ENCODE measurements at regions not wholly inside any gene's neighbourhood (a gene's known extent, or its start where the extent isn't known, plus 50 kb on each side); places are given as distances from the start of the nearest gene placed in this dataset.
"Not testable (repeated sequence)": the region's sequence is repeated elsewhere in the genome, so short reads cannot be mapped to it uniquely, and the experiment has no call there.

DNA sequence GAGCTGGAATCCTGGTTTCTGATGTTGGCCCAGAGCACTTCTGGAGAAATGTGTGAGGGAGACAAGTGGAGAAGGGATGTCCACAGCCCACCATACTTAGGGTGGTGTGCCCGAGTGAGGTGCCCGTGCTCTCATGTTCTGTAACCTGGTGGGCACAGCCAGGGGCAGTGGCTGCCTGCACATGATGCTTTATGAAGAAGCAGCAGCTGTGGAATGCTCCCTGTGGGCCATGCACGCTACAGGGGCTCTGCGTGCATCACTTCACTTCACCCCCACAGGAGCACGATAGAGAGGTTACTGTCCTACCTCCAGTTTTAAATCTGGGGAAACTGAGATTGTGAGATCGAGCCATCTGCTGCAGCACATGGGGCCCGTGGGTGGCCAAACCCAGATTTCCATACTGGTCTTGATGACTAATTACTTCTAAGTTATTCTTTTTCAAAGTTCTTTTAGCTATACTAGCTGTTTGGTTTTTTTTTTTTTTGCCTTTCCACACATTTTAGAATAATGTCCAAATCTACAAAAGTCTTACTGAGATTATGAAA lies 441.6 kb downstream of the GADD45G start:
- no peak for DNase-seq

DNA sequence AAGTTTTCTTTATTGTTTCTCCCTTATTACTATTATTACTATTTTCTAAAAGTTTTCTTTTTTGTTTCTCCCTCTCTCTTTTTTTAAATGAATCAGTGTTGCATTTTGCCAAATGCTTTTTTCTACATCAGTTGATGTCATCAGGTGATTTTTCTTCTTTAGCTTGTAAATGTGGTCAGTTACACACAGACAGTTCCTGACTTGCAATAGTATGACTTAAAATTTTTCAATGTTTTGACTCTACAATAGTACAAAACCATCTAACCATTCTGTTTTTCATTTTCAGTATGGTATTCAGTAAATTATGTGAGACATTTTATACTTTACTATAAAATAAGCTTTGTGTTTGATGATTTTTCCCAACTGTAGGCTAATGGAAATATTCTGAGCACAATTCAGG lies 443.0 kb downstream of the GADD45G start:
- DNase-seq = no peak

- no peak for DNase-seq
Observed at GRCh38 chr9:90052366-90052765, 447.6 kb downstream of the GADD45G start.

- no peak for DNase-seq
Observed at GRCh38 chr9:90053027-90053426, 448.2 kb downstream of the GADD45G start.

GRCh38 chr9:90054810-90055209 lies 450.0 kb downstream of the GADD45G start:
- no peak for DNase-seq

GRCh38 chr9:90055226-90055625 lies 450.4 kb downstream of the GADD45G start:
- no peak for DNase-seq

DNA sequence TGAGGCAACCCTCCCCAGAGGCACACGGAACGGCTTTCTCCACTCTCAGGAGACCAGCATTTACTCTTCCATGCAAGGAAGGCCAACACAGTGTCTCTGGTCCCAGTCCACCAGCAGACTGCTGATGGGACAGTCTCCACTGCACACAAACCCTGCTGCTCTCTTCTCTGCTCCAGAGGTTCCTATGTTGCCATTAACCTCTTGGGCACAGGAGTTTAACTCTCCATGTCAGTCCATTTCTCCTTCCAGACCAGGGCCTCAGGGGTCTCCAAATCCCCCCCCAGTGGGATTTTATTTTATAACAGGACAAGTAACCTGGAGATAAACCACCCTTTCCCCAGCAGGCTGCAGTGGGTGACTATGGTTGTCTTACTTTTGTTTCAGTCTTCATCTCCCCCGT lies 452.5 kb downstream of the GADD45G start:
- DNase-seq = no peak

DNA sequence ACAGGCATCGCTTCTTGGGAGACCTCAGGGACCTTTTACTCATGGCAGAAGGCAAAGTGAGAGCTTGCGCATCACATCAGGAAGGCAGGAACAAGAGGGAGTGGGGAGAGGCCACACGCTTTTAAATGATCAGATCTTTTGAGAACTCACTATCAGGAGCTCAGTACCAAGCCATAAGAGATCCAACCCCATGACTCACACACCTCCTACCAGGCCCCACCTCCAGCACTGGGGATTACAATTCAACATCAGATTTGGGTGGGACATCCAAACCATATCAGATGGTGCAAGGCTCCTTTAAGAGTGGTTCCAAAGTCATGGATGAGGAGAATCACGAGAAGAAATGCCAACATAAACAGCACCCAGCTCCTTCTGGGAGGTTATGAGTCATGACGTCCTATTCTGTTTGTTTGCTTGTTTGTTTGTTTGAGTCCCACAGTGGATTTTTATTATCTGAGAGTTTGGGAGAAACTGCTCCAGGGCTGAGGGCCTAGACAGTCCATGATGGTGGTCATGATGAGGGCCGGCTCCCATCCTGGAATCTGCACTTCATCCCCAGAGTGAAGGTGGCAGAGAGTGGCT lies 453.5 kb downstream of the GADD45G start:
- no peak for DNase-seq

DNA sequence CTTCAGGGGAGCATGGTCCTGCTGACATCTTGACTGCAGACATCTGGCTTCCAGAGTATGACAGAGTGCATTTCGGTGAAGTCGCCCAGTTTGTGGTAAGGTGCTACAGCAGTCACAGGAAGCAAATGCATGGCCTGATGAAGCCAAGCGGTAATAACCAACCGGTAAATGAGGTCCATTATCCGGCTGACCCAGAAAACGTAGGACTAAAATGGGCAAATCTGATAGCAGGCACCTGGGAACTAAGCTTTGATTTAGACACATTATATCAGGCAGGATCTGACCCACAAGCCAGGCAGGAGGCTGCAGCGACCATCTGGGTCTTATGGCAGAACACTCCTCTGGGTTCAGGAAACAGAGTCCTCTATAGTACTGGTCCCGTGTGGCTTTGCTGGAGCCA lies 454.6 kb downstream of the GADD45G start:
- DNase-seq = no peak

GRCh38 chr9:90060256-90060655 lies 455.4 kb downstream of the GADD45G start:
- DNase-seq = no peak

- DNase-seq = no peak
Observed at GRCh38 chr9:90061187-90061586, 456.4 kb downstream of the GADD45G start.

GRCh38 chr9:90062982-90063381 lies 458.2 kb downstream of the GADD45G start:
- no peak for DNase-seq

GRCh38 chr9:90064248-90064647 lies 459.4 kb downstream of the GADD45G start:
- DNase-seq = no peak

DNA sequence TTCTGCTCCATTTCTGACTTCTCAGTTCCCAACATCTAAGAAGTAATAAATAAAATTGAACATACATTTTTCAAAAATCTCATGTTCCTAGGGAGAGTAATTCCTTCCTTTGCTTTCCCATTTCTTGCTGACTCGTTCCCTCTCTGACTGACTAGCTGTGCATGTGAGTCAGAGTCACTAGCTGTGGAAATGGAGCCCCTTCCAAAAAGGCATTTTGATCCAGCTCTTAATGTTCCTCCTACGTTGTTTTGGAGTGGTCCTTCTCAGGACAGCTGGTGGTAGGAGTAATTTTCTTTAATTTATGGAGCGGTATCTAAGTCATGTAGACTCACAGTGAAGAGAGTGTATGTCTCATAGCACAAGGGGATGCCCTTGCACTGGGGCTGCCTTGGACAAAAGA lies 460.2 kb downstream of the GADD45G start:
- DNase-seq = no peak

DNA sequence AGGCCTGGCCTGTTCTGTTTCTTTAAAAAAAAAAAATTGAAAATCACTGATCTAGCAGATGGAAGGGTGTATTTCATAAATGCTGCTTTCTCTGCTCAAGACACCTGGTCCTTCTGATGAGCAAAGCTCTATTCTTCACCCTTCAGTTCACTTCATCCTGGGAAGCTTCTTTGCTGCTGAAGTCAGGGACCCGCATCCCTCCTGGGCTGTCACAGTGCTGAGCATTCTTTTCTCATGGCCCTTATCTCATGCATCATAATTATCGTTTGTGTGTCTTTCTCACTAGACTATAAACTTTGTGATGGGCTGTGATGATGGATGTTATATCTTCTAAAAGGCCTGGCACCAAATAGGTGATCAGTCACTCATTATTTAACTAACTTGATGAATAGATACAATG lies 461.0 kb downstream of the GADD45G start:
- no peak for DNase-seq

DNA sequence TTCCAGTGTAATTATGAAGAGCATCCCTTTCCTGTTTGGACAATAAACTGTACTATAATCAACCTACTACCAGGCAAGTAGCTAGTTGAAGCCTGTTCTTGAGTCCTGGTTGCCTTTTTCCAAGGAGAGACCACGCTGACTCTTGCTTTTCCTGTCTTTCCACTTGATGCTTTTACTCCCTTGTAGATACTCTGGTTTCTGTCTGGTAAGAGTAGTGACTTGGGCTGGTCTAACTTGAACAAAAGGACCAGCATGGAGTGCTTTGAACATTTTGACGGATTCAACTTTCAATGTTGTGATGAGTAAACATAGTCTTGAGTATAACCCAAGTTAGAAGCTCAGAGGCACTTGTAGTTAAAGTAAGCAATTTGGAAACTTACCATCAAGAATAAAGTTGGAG lies 464.3 kb downstream of the GADD45G start:
- DNase-seq = no peak

GRCh38 chr9:90070056-90070455 lies 465.2 kb downstream of the GADD45G start:
- DNase-seq = no peak

- DNase-seq = no peak
Observed at GRCh38 chr9:90070469-90070868, 465.7 kb downstream of the GADD45G start.

GRCh38 chr9:90070931-90071660 lies 466.3 kb downstream of the GADD45G start:
- DNase-seq = no peak

- DNase-seq = no peak
Observed at GRCh38 chr9:90073186-90073945, 468.6 kb downstream of the GADD45G start.

- no peak for DNase-seq
Observed at GRCh38 chr9:90074316-90074962, 469.6 kb downstream of the GADD45G start.

DNA sequence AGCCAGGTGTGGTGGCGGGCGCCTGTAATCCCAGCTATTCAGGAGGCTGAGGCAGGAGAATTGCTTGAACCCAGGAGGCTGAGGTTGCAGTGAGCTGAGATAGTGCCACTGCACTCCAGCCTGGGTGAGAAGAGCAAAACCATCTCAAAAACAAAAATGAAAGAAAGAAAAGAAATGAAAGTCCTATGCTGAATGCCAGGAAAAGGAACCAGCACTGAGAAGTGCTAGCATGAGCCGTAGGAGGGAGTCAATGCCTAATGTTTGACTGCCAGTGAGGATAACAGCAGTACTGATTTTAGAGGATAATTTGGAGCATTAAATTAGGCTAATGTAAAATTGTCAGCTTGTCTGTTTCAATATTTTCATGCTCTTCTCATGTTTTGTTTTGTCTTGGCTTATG lies 472.8 kb downstream of the GADD45G start:
- not testable (repeated sequence) for DNase-seq

GRCh38 chr9:90078988-90079421 lies 474.2 kb downstream of the GADD45G start:
- DNase-seq = no peak

All from amniotic stem cell (primary cell).